ENCODE measurements at regions not wholly inside any gene's neighbourhood (a gene's known extent, or its start where the extent isn't known, plus 50 kb on each side); places are given as distances from the start of the nearest gene placed in this dataset.

DNA sequence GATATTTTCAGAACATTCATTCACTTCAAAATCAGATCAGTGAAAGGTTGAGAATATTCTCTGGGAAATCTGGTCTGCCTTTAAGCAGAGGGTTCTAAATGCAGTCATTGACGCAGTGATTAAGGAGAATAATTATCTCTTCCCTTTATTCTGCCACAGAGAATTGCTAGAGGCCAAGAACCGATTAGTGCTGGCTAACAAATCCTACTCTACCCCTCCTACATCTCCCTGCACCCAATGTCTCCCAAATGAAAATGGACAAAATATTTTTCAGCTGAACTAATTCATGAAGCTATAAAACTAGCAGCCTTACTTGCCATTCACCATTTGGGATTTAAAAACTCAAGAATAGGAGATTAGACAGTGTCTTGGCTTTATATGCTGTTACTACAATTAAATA lies 185.5 kb upstream of the SOX9 start:
- H3K9me3 ChIP-seq: no peaks in the 10 kb centered on the region
- H3K36me3 ChIP-seq: no peaks in the 10 kb centered on the region
- no peak for DNase-seq (ENCODE audit: low spot score)
- H3K27me3 ChIP-seq: no peaks in the 10 kb centered on the region
- TF ChIP-seq, protein P1, sequence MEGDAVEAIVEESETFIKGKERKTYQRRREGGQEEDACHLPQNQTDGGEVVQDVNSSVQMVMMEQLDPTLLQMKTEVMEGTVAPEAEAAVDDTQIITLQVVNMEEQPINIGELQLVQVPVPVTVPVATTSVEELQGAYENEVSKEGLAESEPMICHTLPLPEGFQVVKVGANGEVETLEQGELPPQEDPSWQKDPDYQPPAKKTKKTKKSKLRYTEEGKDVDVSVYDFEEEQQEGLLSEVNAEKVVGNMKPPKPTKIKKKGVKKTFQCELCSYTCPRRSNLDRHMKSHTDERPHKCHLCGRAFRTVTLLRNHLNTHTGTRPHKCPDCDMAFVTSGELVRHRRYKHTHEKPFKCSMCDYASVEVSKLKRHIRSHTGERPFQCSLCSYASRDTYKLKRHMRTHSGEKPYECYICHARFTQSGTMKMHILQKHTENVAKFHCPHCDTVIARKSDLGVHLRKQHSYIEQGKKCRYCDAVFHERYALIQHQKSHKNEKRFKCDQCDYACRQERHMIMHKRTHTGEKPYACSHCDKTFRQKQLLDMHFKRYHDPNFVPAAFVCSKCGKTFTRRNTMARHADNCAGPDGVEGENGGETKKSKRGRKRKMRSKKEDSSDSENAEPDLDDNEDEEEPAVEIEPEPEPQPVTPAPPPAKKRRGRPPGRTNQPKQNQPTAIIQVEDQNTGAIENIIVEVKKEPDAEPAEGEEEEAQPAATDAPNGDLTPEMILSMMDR (IDR thresholded peaks at IDR 0.05): no peak
- H3K4me3 ChIP-seq: no peak overlapping the region
- H3K4me1 ChIP-seq: no peaks in the 10 kb centered on the region
- H3K27ac ChIP-seq: no peak overlapping the region

DNA sequence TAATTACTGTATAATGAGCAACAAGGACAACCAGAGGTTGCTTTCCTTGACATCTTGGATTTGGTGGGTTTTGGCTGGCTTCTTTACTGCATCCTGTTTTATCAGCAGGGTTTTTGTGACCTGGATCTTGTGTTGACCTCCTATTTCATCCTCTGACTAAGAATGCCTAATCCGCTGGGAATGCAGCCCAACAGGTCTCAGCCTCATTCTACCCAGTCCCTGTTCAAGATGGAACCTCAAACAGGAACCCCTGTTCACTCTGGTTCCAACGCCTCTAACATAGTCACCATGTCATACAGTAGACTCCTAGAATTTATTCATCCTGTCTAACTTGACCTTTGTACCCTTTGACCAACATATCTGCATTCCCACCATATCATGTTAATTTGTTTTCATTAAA lies 183.8 kb upstream of the SOX9 start:
- no peaks in the 10 kb centered on the region for H3K4me1 ChIP-seq
- TF ChIP-seq, protein P1 (IDR thresholded peaks at IDR 0.05): no peak
- H3K27ac ChIP-seq: no peak overlapping the region
- no peaks in the 10 kb centered on the region for H3K36me3 ChIP-seq
- no peaks in the 10 kb centered on the region for H3K27me3 ChIP-seq
- no peak overlapping the region for H3K4me3 ChIP-seq
- no peaks in the 10 kb centered on the region for H3K9me3 ChIP-seq
- no peak for DNase-seq (ENCODE audit: low spot score)

DNA sequence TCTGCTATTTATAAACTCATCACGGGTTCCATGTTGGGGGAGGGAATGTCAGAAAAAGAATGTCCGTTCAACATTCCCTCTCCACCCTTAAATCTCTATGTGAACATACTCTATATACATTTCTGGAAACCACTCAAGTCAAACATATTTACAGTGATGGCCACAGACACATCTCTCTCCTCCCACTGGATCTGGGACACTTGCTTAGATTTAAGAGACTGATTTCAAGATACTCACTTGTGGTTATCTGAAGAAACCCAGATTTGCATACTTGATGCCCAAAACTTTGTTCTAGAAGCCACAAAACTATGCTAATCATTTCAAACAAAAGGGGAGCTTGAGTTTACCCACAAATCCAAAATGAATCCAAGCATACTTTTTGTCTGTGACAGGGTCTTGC lies 182.9 kb upstream of the SOX9 start:
- Histone ChIP-seq H3K27me3 (no peaks in the 10 kb centered on the region), H3K27ac (no peak overlapping the region), H3K4me1 (no peaks in the 10 kb centered on the region), H3K4me3 (no peak overlapping the region), H3K9me3 (no peaks in the 10 kb centered on the region), H3K36me3 (no peaks in the 10 kb centered on the region)
- TF ChIP-seq, protein P1 (IDR thresholded peaks at IDR 0.05): no peak
- no peak for DNase-seq (ENCODE audit: low spot score)

DNA sequence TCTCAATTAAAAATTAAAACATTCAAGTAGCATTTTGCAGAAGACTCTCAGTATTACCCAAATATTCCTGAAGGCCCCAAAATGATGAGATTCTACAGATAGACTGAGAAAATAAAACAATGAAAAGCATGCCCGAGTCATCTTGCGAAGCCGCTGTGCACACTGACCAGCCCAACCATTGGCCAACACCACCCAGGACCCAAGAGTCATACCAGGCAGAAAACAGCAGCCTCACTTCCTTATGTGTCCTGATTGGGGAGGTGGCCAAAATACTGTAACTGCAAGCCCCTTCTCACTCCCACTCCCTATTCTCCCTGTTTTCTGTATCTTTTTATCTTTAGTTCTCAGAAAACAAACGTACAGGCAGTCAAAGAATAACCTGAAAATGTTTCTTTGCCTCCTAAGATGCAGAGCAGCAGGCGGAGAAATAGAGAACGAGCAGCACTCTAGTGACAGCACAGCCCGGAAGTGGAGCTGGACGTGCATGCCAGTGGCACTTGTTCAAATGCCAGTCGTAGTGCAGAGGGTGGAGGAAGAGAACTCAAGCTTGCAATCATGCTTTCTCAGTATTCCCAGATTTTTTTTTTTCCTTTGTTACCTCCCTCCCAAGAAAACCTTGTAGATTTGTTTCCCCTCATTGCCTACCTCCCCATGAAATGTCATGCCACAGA lies 182.3 kb upstream of the SOX9 start:
- no peaks in the 10 kb centered on the region for H3K4me1 ChIP-seq
- H3K27me3 ChIP-seq: no peaks in the 10 kb centered on the region
- no peak overlapping the region for H3K27ac ChIP-seq
- TF ChIP-seq, protein P1 (IDR thresholded peaks at IDR 0.05): no peak
- no peaks in the 10 kb centered on the region for H3K36me3 ChIP-seq
- no peak overlapping the region for H3K4me3 ChIP-seq
- H3K9me3 ChIP-seq: no peaks in the 10 kb centered on the region
- no peak for DNase-seq (ENCODE audit: low spot score)

DNA sequence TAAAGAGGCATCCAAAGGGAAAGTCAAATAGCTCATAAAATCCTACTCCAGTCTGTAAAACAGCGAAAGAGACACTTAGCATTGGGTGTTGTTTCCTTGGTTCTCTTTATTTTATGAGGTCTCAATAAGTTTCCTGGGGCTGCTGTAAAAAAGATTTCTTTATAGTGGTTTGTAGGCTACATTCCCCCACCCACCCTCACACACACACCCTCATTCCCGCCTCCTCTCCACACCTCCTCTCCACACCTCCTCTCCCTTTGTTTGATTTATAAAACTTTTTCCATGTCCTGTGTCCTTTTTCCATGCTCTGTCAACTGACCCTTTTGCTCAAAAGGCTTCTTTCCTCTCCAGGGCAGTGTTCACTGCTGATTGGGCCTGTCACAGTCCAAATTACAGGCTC lies 178.9 kb upstream of the SOX9 start:
- Histone ChIP-seq H3K27me3 (no peaks in the 10 kb centered on the region), H3K4me3 (no peak overlapping the region), H3K4me1 (no peaks in the 10 kb centered on the region), H3K36me3 (no peaks in the 10 kb centered on the region), H3K27ac (no peak overlapping the region), H3K9me3 (no peaks in the 10 kb centered on the region)
- TF ChIP-seq, protein P1 (IDR thresholded peaks at IDR 0.05): no peak
- DNase-seq (ENCODE audit: low spot score): no peak

DNA sequence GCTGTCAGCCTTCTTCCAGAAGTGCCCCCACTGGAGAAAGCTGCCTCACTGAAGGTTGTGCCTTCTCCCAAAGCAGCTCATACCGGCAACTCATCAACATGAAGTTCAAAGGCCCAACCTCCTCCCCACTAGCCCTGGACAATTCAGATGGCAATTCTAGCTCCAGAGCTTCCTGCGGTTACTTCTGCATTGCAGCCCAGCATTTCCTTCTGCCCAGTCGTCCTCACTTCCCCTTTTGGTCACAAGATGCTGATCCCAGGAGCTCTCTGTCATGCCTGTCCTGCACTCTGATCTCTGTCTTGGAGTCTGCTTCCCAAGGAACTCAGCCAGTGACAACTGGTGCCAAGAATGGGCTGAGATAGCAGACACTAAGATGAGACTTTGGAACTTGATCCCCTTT lies 178.2 kb upstream of the SOX9 start:
- no peaks in the 10 kb centered on the region for H3K9me3 ChIP-seq
- TF ChIP-seq, protein P1 (IDR thresholded peaks at IDR 0.05): no peak
- no peak overlapping the region for H3K4me3 ChIP-seq
- H3K36me3 ChIP-seq: no peaks in the 10 kb centered on the region
- H3K4me1 ChIP-seq: no peaks in the 10 kb centered on the region
- DNase-seq (ENCODE audit: low spot score): no peak
- H3K27ac ChIP-seq: no peak overlapping the region
- H3K27me3 ChIP-seq: no peaks in the 10 kb centered on the region
